ENCODE measurements at regions not wholly inside any gene's neighbourhood (a gene's known extent, or its start where the extent isn't known, plus 50 kb on each side); places are given as distances from the start of the nearest gene placed in this dataset.

- no peak for TF ChIP-seq CTCF (IDR thresholded peaks at IDR 0.05)
- no peak for TF ChIP-seq POLR2A (IDR thresholded peaks at IDR 0.05)
- no peak for ATAC-seq
- no peak for DNase-seq
- Histone ChIP-seq H3K27ac (no peak overlapping the region), H3K9me3 (no peaks in the 10 kb centered on the region), H3K36me3 (no peaks in the 10 kb centered on the region), H3K4me1 (no peaks in the 10 kb centered on the region), H3K4me3 (no peak overlapping the region), H3K27me3 (no peaks in the 10 kb centered on the region)
- intact Hi-C loops (cut with DNase I): no loop called here
- WGBS, 4 donors: 67 to 84% (median 73%) methylated on average over 5 of the region's 5 CpGs
Measured at GRCh38 chr18:29629493-29630036, 1413.0 kb downstream of the DSC3 start.

- Histone ChIP-seq H3K4me3 (no peak overlapping the region), H3K4me1 (no peaks in the 10 kb centered on the region), H3K9me3 (no peaks in the 10 kb centered on the region), H3K27me3 (no peaks in the 10 kb centered on the region), H3K36me3 (no peaks in the 10 kb centered on the region), H3K27ac (no peak overlapping the region)
- no peak for TF ChIP-seq POLR2A (IDR thresholded peaks at IDR 0.05)
- TF ChIP-seq CTCF (IDR thresholded peaks at IDR 0.05): no peak
- intact Hi-C loops (cut with DNase I): no loop called here
- ATAC-seq: no peak
- DNase-seq: no peak
Measured at GRCh38 chr18:29626094-29626493, 1416.4 kb downstream of the DSC3 start.

GRCh38 chr18:29616867-29617266, 1425.7 kb downstream of the DSC3 start:
- Histone ChIP-seq H3K9me3 (no peaks in the 10 kb centered on the region), H3K4me3 (no peak overlapping the region), H3K27me3 (no peaks in the 10 kb centered on the region), H3K36me3 (no peaks in the 10 kb centered on the region), H3K4me1 (no peaks in the 10 kb centered on the region), H3K27ac (no peak overlapping the region)
- intact Hi-C loops (cut with DNase I): loop anchor here in 4 of 10 donors (5.0 to 10.0 kb wide), 4 partner anchors 45 to 668 kb away; no protein-coding TSS in a partner anchor
- TF ChIP-seq CTCF (IDR thresholded peaks at IDR 0.05) (peak in 9 of 12 donors; percentile 12 to 42 (median 31)), POLR2A (IDR thresholded peaks at IDR 0.05) (no peak)
- peak in 2 of 4 donors; percentile 50 to 53 for ATAC-seq
- DNase-seq: no peak

GRCh38 chr18:29608982-29609381, 1432.1 kb upstream of the CDH2 start:
- no peak for ATAC-seq
- no peaks in the 10 kb centered on the region for H3K36me3 ChIP-seq
- no peak for DNase-seq
- no peaks in the 10 kb centered on the region for H3K27me3 ChIP-seq
- peaks cover 0 to 11% (median 1%) of the 10 kb centered on the region in 12 donors for H3K9me3 ChIP-seq
- intact Hi-C loops (cut with DNase I): loop anchor here in 1 of 10 donors (10.0 kb wide), 1 partner anchor 176 kb away; no protein-coding TSS in a partner anchor
- H3K4me1 ChIP-seq: no peaks in the 10 kb centered on the region
- H3K27ac ChIP-seq: no peak overlapping the region
- TF ChIP-seq POLR2A (IDR thresholded peaks at IDR 0.05): no peak
- no peak for TF ChIP-seq CTCF (IDR thresholded peaks at IDR 0.05)
- no peak overlapping the region for H3K4me3 ChIP-seq

Data from heart left ventricle (tissue), 16 donors.